ENCODE measurements at regions not wholly inside any gene's neighbourhood (a gene's known extent, or its start where the extent isn't known, plus 50 kb on each side); places are given as distances from the start of the nearest gene placed in this dataset.

DNA sequence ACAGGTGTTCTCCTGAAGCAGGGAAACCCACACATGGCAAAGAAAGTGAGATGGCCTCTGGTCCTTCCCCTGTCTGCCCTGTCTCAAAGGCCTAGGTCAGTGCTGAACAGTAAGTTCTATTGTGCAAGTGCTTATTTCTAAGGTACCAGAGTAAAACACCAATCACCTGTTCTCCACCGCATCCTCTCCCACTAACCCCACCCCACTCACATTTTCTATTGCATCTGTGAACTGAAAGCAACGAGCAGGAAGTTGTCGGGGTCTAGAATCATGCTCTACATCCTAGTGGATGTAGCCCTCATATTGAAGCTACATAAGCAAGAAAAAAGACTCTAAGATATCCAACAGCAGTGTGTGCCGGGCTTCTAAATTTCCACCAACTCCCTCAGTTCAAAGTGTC is 265.9 kb downstream of the ENC1 start:
- Histone ChIP-seq H3F3A (replicated peaks; ENCODE audit: low read depth) (no peaks in the 10 kb centered on the region), H3K79me2 (replicated peaks; ENCODE audit: insufficient read depth) (no peaks in the 10 kb centered on the region), H3K27me3 (ENCODE audit: insufficient read depth) (no peaks in the 10 kb centered on the region), H4K20me1 (replicated peaks; ENCODE audit: insufficient read depth) (no peaks in the 10 kb centered on the region), H3K4me2 (no peak overlapping the region), H3K27ac (ENCODE audit: low read depth) (no peak overlapping the region), H3K4me3 (no peak overlapping the region), H3K9me2 (ENCODE audit: insufficient read depth) (0 out of 2 replicates have a peak, but pooled peaks cover 2% of the 10 kb centered on the region), H2AFZ (no peak overlapping the region), H3K4me1 (ENCODE audit: insufficient read depth) (no peaks in the 10 kb centered on the region), H3K36me3 (ENCODE audit: insufficient read depth) (no peaks in the 10 kb centered on the region)
- H3K4me1 Mint-ChIP-seq: peaks cover 3% of the 10 kb centered on the region; the same call in 1 of the 3 replicates
- H3K36me3 Mint-ChIP-seq (ENCODE audit: low read depth): no peaks in the 10 kb centered on the region
- H3K27ac Mint-ChIP-seq: no peak overlapping the region
- DNase-seq (ENCODE audit: low spot score) (no peak), ATAC-seq (no peak)
- no peaks in the 10 kb centered on the region for H3K9me3 Mint-ChIP-seq
- H3K4me3 Mint-ChIP-seq: no peak overlapping the region
- no peaks in the 10 kb centered on the region for H3K27me3 Mint-ChIP-seq (ENCODE audit: insufficient read depth, low read depth, poor library complexity)
- TF ChIP-seq POLR2AphosphoS5 (IDR thresholded peaks at IDR 0.05; ENCODE audit: low read depth) (no peak), STAT1 (IDR thresholded peaks at IDR 0.05; ENCODE audit: unreplicated experiment) (no peak), ZNF114 (CRISPR knock-in tag; IDR thresholded peaks at IDR 0.05) (no peak), CREB1 (CRISPR knock-in tag; IDR thresholded peaks at IDR 0.05; ENCODE audit: low read depth) (no peak), JUNB (IDR thresholded peaks at IDR 0.05; ENCODE audit: unreplicated experiment) (no peak), EZH2phosphoT487 (IDR thresholded peaks at IDR 0.05; ENCODE audit: unreplicated experiment) (no peak)
- TF ChIP-seq, protein P1, sequence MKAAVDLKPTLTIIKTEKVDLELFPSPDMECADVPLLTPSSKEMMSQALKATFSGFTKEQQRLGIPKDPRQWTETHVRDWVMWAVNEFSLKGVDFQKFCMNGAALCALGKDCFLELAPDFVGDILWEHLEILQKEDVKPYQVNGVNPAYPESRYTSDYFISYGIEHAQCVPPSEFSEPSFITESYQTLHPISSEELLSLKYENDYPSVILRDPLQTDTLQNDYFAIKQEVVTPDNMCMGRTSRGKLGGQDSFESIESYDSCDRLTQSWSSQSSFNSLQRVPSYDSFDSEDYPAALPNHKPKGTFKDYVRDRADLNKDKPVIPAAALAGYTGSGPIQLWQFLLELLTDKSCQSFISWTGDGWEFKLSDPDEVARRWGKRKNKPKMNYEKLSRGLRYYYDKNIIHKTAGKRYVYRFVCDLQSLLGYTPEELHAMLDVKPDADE (IDR thresholded peaks at IDR 0.05): no peak
- TF ChIP-seq, protein P2, sequence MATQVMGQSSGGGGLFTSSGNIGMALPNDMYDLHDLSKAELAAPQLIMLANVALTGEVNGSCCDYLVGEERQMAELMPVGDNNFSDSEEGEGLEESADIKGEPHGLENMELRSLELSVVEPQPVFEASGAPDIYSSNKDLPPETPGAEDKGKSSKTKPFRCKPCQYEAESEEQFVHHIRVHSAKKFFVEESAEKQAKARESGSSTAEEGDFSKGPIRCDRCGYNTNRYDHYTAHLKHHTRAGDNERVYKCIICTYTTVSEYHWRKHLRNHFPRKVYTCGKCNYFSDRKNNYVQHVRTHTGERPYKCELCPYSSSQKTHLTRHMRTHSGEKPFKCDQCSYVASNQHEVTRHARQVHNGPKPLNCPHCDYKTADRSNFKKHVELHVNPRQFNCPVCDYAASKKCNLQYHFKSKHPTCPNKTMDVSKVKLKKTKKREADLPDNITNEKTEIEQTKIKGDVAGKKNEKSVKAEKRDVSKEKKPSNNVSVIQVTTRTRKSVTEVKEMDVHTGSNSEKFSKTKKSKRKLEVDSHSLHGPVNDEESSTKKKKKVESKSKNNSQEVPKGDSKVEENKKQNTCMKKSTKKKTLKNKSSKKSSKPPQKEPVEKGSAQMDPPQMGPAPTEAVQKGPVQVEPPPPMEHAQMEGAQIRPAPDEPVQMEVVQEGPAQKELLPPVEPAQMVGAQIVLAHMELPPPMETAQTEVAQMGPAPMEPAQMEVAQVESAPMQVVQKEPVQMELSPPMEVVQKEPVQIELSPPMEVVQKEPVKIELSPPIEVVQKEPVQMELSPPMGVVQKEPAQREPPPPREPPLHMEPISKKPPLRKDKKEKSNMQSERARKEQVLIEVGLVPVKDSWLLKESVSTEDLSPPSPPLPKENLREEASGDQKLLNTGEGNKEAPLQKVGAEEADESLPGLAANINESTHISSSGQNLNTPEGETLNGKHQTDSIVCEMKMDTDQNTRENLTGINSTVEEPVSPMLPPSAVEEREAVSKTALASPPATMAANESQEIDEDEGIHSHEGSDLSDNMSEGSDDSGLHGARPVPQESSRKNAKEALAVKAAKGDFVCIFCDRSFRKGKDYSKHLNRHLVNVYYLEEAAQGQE (IDR thresholded peaks at IDR 0.05; ENCODE audit: unreplicated experiment): no peak
- TF ChIP-seq, protein P3, sequence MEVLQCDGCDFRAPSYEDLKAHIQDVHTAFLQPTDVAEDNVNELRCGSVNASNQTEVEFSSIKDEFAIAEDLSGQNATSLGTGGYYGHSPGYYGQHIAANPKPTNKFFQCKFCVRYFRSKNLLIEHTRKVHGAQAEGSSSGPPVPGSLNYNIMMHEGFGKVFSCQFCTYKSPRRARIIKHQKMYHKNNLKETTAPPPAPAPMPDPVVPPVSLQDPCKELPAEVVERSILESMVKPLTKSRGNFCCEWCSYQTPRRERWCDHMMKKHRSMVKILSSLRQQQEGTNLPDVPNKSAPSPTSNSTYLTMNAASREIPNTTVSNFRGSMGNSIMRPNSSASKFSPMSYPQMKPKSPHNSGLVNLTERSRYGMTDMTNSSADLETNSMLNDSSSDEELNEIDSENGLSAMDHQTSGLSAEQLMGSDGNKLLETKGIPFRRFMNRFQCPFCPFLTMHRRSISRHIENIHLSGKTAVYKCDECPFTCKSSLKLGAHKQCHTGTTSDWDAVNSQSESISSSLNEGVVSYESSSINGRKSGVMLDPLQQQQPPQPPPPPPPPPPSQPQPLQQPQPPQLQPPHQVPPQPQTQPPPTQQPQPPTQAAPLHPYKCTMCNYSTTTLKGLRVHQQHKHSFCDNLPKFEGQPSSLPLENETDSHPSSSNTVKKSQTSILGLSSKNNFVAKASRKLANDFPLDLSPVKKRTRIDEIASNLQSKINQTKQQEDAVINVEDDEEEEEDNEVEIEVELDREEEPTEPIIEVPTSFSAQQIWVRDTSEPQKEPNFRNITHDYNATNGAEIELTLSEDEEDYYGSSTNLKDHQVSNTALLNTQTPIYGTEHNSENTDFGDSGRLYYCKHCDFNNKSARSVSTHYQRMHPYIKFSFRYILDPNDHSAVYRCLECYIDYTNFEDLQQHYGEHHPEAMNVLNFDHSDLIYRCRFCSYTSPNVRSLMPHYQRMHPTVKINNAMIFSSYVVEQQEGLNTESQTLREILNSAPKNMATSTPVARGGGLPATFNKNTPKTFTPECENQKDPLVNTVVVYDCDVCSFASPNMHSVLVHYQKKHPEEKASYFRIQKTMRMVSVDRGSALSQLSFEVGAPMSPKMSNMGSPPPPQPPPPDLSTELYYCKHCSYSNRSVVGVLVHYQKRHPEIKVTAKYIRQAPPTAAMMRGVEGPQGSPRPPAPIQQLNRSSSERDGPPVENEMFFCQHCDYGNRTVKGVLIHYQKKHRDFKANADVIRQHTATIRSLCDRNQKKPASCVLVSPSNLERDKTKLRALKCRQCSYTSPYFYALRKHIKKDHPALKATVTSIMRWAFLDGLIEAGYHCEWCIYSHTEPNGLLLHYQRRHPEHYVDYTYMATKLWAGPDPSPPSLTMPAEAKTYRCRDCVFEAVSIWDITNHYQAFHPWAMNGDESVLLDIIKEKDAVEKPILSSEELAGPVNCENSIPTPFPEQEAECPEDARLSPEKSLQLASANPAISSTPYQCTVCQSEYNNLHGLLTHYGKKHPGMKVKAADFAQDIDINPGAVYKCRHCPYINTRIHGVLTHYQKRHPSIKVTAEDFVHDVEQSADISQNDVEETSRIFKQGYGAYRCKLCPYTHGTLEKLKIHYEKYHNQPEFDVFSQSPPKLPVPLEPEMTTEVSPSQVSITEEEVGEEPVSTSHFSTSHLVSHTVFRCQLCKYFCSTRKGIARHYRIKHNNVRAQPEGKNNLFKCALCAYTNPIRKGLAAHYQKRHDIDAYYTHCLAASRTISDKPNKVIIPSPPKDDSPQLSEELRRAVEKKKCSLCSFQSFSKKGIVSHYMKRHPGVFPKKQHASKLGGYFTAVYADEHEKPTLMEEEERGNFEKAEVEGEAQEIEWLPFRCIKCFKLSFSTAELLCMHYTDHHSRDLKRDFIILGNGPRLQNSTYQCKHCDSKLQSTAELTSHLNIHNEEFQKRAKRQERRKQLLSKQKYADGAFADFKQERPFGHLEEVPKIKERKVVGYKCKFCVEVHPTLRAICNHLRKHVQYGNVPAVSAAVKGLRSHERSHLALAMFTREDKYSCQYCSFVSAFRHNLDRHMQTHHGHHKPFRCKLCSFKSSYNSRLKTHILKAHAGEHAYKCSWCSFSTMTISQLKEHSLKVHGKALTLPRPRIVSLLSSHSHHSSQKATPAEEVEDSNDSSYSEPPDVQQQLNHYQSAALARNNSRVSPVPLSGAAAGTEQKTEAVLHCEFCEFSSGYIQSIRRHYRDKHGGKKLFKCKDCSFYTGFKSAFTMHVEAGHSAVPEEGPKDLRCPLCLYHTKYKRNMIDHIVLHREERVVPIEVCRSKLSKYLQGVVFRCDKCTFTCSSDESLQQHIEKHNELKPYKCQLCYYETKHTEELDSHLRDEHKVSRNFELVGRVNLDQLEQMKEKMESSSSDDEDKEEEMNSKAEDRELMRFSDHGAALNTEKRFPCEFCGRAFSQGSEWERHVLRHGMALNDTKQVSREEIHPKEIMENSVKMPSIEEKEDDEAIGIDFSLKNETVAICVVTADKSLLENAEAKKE (CRISPR knock-in tag; IDR thresholded peaks at IDR 0.05): no peak
- TF ChIP-seq, protein P4, sequence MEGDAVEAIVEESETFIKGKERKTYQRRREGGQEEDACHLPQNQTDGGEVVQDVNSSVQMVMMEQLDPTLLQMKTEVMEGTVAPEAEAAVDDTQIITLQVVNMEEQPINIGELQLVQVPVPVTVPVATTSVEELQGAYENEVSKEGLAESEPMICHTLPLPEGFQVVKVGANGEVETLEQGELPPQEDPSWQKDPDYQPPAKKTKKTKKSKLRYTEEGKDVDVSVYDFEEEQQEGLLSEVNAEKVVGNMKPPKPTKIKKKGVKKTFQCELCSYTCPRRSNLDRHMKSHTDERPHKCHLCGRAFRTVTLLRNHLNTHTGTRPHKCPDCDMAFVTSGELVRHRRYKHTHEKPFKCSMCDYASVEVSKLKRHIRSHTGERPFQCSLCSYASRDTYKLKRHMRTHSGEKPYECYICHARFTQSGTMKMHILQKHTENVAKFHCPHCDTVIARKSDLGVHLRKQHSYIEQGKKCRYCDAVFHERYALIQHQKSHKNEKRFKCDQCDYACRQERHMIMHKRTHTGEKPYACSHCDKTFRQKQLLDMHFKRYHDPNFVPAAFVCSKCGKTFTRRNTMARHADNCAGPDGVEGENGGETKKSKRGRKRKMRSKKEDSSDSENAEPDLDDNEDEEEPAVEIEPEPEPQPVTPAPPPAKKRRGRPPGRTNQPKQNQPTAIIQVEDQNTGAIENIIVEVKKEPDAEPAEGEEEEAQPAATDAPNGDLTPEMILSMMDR (conservative IDR thresholded peaks at IDR 0.05; ENCODE audit: low read depth in 2 of 2): no peak

Data from GM23338 (cell line).